Stimulated activated CD4-positive, alpha-beta T cell treated with anti-CD3 and anti-CD28 coated beads, Interleukin-4, amount 100 ng/mL, for 24 hours (primary cell): ENCODE measurements at regions not wholly inside any gene's neighbourhood (a gene's known extent, or its start where the extent isn't known, plus 50 kb on each side); places are given as distances from the start of the nearest gene placed in this dataset.

Source experiments
- DNase-seq: peaks from one replicate; pipeline ENCODE4 v3.0.0-alpha.2; 2020

GRCh38 chr2:155755481-155755880, 577.0 kb downstream of the NR4A2 start:
- DNase-seq = no peak

GRCh38 chr2:155748131-155748530, 584.4 kb downstream of the NR4A2 start:
- DNase-seq = no peak

- no peak for DNase-seq
Measured at GRCh38 chr2:155747531-155747930, 585.0 kb downstream of the NR4A2 start.

GRCh38 chr2:155733091-155733853, 599.2 kb downstream of the NR4A2 start:
- no peak for DNase-seq

- DNase-seq = no peak
Measured at GRCh38 chr2:155730804-155731203, 601.7 kb downstream of the NR4A2 start.

GRCh38 chr2:155727187-155727895, 605.2 kb downstream of the NR4A2 start:
- DNase-seq = no peak

- DNase-seq = no peak
Measured at GRCh38 chr2:155722290-155722689, 610.2 kb downstream of the NR4A2 start.

GRCh38 chr2:155715705-155716104, 616.8 kb downstream of the NR4A2 start:
- no peak for DNase-seq

- no peak for DNase-seq
Measured at GRCh38 chr2:155714983-155715382, 617.5 kb downstream of the NR4A2 start.

GRCh38 chr2:155708071-155708470, 624.5 kb downstream of the NR4A2 start:
- DNase-seq = no peak

GRCh38 chr2:155703917-155704316, 628.6 kb downstream of the NR4A2 start:
- DNase-seq = no peak

- DNase-seq = no peak
Measured at GRCh38 chr2:155703048-155703447, 629.5 kb downstream of the NR4A2 start.

GRCh38 chr2:155701721-155702120, 630.8 kb downstream of the NR4A2 start:
- no peak for DNase-seq

- no peak for DNase-seq
Measured at GRCh38 chr2:155696571-155696970, 636.0 kb downstream of the NR4A2 start.

GRCh38 chr2:155695505-155695904, 637.0 kb downstream of the NR4A2 start:
- no peak for DNase-seq

GRCh38 chr2:155692856-155693255, 639.7 kb downstream of the NR4A2 start:
- DNase-seq = no peak

- no peak for DNase-seq
Measured at GRCh38 chr2:155692106-155692505, 640.4 kb downstream of the NR4A2 start.

GRCh38 chr2:155690785-155691184, 641.7 kb downstream of the NR4A2 start:
- DNase-seq = no peak

GRCh38 chr2:155689791-155690190, 642.7 kb downstream of the NR4A2 start:
- no peak for DNase-seq

- no peak for DNase-seq
Measured at GRCh38 chr2:155687181-155687580, 645.3 kb downstream of the NR4A2 start.

GRCh38 chr2:155679647-155680046, 652.9 kb downstream of the NR4A2 start:
- no peak for DNase-seq

- DNase-seq = no peak
Measured at GRCh38 chr2:155675920-155676319, 656.6 kb downstream of the NR4A2 start.

GRCh38 chr2:155665704-155666103, 666.8 kb downstream of the NR4A2 start:
- DNase-seq = no peak

GRCh38 chr2:155663265-155663664, 669.3 kb downstream of the NR4A2 start:
- DNase-seq = no peak

- DNase-seq = no peak
Measured at GRCh38 chr2:155662224-155662623, 670.3 kb downstream of the NR4A2 start.
